ENCODE measurements at regions not wholly inside any gene's neighbourhood (a gene's known extent, or its start where the extent isn't known, plus 50 kb on each side); places are given as distances from the start of the nearest gene placed in this dataset.

GRCh38 chr5:42235241-42235640 is 188.0 kb upstream of the GHR start:
- H3K27me3 Mint-ChIP-seq: no peaks in the 10 kb centered on the region
- intact Hi-C loops (cut with micrococcal nuclease): no loop called here
- DNase-seq (no peak), ATAC-seq (ENCODE audit: low read depth) (no peak)
- H3K36me3 Mint-ChIP-seq (ENCODE audit: low read depth): no peaks in the 10 kb centered on the region
- H3K27ac Mint-ChIP-seq: no peak overlapping the region
- POLR2A ChIA-PET: no interaction called here
- CTCF ChIA-PET: no interaction called here
- TF ChIP-seq, protein P1, sequence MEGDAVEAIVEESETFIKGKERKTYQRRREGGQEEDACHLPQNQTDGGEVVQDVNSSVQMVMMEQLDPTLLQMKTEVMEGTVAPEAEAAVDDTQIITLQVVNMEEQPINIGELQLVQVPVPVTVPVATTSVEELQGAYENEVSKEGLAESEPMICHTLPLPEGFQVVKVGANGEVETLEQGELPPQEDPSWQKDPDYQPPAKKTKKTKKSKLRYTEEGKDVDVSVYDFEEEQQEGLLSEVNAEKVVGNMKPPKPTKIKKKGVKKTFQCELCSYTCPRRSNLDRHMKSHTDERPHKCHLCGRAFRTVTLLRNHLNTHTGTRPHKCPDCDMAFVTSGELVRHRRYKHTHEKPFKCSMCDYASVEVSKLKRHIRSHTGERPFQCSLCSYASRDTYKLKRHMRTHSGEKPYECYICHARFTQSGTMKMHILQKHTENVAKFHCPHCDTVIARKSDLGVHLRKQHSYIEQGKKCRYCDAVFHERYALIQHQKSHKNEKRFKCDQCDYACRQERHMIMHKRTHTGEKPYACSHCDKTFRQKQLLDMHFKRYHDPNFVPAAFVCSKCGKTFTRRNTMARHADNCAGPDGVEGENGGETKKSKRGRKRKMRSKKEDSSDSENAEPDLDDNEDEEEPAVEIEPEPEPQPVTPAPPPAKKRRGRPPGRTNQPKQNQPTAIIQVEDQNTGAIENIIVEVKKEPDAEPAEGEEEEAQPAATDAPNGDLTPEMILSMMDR (IDR thresholded peaks at IDR 0.05): no peak
- no peaks in the 10 kb centered on the region for H3K4me1 Mint-ChIP-seq
- H3K9me3 Mint-ChIP-seq: no peaks in the 10 kb centered on the region
- no peak overlapping the region for H3K4me3 Mint-ChIP-seq

GRCh38 chr5:42235837-42236236 is 187.4 kb upstream of the GHR start:
- no peak overlapping the region for H3K27ac Mint-ChIP-seq
- no peaks in the 10 kb centered on the region for H3K36me3 Mint-ChIP-seq (ENCODE audit: low read depth)
- intact Hi-C loops (cut with micrococcal nuclease): no loop called here
- H3K4me3 Mint-ChIP-seq: no peak overlapping the region
- ATAC-seq (ENCODE audit: low read depth) (no peak), DNase-seq (no peak)
- no peaks in the 10 kb centered on the region for H3K27me3 Mint-ChIP-seq
- POLR2A ChIA-PET: no interaction called here
- CTCF ChIA-PET: no interaction called here
- TF ChIP-seq, protein P1 (IDR thresholded peaks at IDR 0.05): no peak
- H3K4me1 Mint-ChIP-seq: no peaks in the 10 kb centered on the region
- H3K9me3 Mint-ChIP-seq: no peaks in the 10 kb centered on the region

GRCh38 chr5:42241636-42242035 is 181.6 kb upstream of the GHR start:
- no peaks in the 10 kb centered on the region for H3K27me3 Mint-ChIP-seq
- ChIA-PET CTCF (no interaction called here), POLR2A (no interaction called here)
- no peak overlapping the region for H3K4me3 Mint-ChIP-seq
- intact Hi-C loops (cut with micrococcal nuclease): no loop called here
- DNase-seq (no peak), ATAC-seq (ENCODE audit: low read depth) (no peak)
- H3K4me1 Mint-ChIP-seq: no peaks in the 10 kb centered on the region
- no peaks in the 10 kb centered on the region for H3K9me3 Mint-ChIP-seq
- TF ChIP-seq, protein P1 (IDR thresholded peaks at IDR 0.05): no peak
- no peaks in the 10 kb centered on the region for H3K36me3 Mint-ChIP-seq (ENCODE audit: low read depth)
- H3K27ac Mint-ChIP-seq: no peak overlapping the region

- Mint-ChIP-seq H3K36me3 (ENCODE audit: low read depth) (no peaks in the 10 kb centered on the region), H3K9me3 (no peaks in the 10 kb centered on the region), H3K27ac (no peak overlapping the region), H3K4me3 (no peak overlapping the region), H3K27me3 (no peaks in the 10 kb centered on the region), H3K4me1 (no peaks in the 10 kb centered on the region)
- TF ChIP-seq, protein P1 (IDR thresholded peaks at IDR 0.05): no peak
- ChIA-PET CTCF (no interaction called here), POLR2A (no interaction called here)
- DNase-seq (no peak), ATAC-seq (ENCODE audit: low read depth) (no peak)
- intact Hi-C loops (cut with micrococcal nuclease): no loop called here
These were observed 181.0 kb upstream of the GHR start for GRCh38 chr5:42242210-42242609.

GRCh38 chr5:42242881-42243485 is 180.3 kb upstream of the GHR start:
- ATAC-seq (ENCODE audit: low read depth) (no peak), DNase-seq (no peak)
- H3K4me3 Mint-ChIP-seq: no peak overlapping the region
- no peaks in the 10 kb centered on the region for H3K36me3 Mint-ChIP-seq (ENCODE audit: low read depth)
- H3K27me3 Mint-ChIP-seq: no peaks in the 10 kb centered on the region
- ChIA-PET POLR2A (no interaction called here), CTCF (no interaction called here)
- H3K9me3 Mint-ChIP-seq: no peaks in the 10 kb centered on the region
- no peaks in the 10 kb centered on the region for H3K4me1 Mint-ChIP-seq
- no peak overlapping the region for H3K27ac Mint-ChIP-seq
- TF ChIP-seq, protein P1 (IDR thresholded peaks at IDR 0.05): no peak
- intact Hi-C loops (cut with micrococcal nuclease): no loop called here

Data from activated B cell treated with CpG ODN at 0.5 μM for 24 hours (primary cell).